Esophagus squamous epithelium (tissue), 4 donors: ENCODE measurements at regions not wholly inside any gene's neighbourhood (a gene's known extent, or its start where the extent isn't known, plus 50 kb on each side); places are given as distances from the start of the nearest gene placed in this dataset.

Experiments used
- CTCF ChIP-seq, 6 experiments: fragments of 450-650 bp in 4 of 6; fragments of 200-600 bp in 2 of 6; sonication (generic) in 2 of 6; IDR thresholded peaks; one replicate each; pipeline ENCODE4 v1.5.1; 2016 to 2019; ENCODE audit warnings: antibody characterized with exemption in 6 of 6, mild to moderate bottlenecking in 4 of 6, moderate library complexity in 4 of 6
- POLR2A ChIP-seq, 4 donors: fragments of 450-650 bp; IDR thresholded peaks; one replicate each; pipeline ENCODE4 v1.6.1; 2017; ENCODE audit warnings: antibody characterized with exemption in 4 of 4, mild to moderate bottlenecking in 4 of 4, moderate library complexity in 3 of 4

GRCh38 chr16:86191663-86192062 is 292.7 kb downstream of the IRF8 start:
- TF ChIP-seq CTCF (IDR thresholded peaks at IDR 0.05), result no peak
- TF ChIP-seq POLR2A (IDR thresholded peaks at IDR 0.05), result no peak
